ENCODE measurements at regions not wholly inside any gene's neighbourhood (a gene's known extent, or its start where the extent isn't known, plus 50 kb on each side); places are given as distances from the start of the nearest gene placed in this dataset.

DNA sequence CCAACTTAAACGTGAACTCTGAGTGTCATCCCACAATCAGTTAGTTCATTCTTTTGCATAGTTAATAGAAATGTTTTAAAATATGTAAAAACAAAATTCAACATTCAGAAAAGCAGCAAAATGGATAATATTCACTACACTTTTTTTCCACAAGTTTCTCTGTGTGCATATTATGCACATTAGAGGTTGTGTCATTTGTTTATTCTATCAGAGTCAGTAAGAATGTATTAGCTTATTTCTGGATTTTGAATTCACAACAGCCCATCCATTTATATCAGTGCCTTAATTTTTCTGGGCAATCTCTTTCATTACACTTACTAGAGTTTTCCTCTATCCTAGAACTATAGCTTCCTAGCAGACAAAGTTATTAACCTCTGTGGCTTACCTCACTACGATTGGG lies 432.7 kb upstream of the SEMA3A start:
- Histone ChIP-seq H3K36me3 (ENCODE audit: low read depth, missing control alignments) (no peaks in the 10 kb centered on the region), H3K4me1 (no peaks in the 10 kb centered on the region), H3K9me3 (no peaks in the 10 kb centered on the region), H3K4me3 (no peak overlapping the region), H3K27me3 (no peaks in the 10 kb centered on the region), H3K27ac (no peak overlapping the region)
- TF ChIP-seq, protein P1, sequence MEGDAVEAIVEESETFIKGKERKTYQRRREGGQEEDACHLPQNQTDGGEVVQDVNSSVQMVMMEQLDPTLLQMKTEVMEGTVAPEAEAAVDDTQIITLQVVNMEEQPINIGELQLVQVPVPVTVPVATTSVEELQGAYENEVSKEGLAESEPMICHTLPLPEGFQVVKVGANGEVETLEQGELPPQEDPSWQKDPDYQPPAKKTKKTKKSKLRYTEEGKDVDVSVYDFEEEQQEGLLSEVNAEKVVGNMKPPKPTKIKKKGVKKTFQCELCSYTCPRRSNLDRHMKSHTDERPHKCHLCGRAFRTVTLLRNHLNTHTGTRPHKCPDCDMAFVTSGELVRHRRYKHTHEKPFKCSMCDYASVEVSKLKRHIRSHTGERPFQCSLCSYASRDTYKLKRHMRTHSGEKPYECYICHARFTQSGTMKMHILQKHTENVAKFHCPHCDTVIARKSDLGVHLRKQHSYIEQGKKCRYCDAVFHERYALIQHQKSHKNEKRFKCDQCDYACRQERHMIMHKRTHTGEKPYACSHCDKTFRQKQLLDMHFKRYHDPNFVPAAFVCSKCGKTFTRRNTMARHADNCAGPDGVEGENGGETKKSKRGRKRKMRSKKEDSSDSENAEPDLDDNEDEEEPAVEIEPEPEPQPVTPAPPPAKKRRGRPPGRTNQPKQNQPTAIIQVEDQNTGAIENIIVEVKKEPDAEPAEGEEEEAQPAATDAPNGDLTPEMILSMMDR (IDR thresholded peaks at IDR 0.05): no peak
- no peak for TF ChIP-seq POLR2A (IDR thresholded peaks at IDR 0.05)
- WGBS, 2 donors: 57 to 90% methylated on average over 2 of the region's 2 CpGs
- intact Hi-C loops (cut with DNase I; ENCODE audit: low total_unique reads): no loop called here
- no peak for DNase-seq

DNA sequence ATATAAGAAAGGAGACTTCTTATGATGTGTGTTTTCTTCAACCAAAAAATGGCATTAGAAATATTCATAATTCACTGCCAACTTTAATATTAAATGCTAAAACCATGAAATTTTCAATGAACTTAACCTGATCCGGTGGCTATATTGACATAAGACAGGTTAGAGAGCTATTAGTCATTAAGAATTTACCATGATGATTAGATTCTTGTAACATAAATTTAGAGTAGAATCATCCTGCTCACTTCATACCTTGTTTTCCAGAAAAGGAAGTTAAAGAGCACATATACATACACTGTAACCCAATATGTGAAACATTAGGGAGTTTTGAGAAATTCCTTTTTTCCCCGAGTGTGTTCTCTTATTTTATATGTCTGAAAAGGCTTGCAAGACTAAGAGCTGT lies 430.3 kb upstream of the SEMA3A start:
- Histone ChIP-seq H3K4me1 (no peaks in the 10 kb centered on the region), H3K36me3 (ENCODE audit: low read depth, missing control alignments) (no peaks in the 10 kb centered on the region), H3K27ac (no peak overlapping the region), H3K9me3 (no peaks in the 10 kb centered on the region), H3K4me3 (no peak overlapping the region), H3K27me3 (no peaks in the 10 kb centered on the region)
- WGBS, 2 donors: 88 to 93% methylated on average over 2 of the region's 2 CpGs
- no peak for DNase-seq
- TF ChIP-seq, protein P1 (IDR thresholded peaks at IDR 0.05): no peak
- TF ChIP-seq POLR2A (IDR thresholded peaks at IDR 0.05): no peak
- intact Hi-C loops (cut with DNase I; ENCODE audit: low total_unique reads): no loop called here

DNA sequence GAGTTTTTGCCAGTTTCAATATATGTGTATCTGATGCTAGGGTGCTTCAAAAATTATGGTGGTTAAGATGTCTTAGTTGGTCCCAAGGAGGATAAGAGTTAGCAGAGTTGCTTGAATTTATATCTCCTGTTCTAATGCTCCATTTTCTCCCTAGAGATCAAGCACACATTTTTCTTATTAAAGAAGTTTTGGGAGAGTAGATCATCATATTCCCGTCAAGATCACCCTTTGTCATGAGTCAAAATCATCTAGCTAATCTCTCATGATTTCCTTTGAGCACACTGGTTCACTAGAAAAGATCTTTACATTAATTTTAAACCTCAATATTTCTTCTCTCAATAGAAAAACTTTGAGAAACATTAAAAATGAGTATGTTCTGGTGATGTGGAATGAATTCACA lies 429.9 kb upstream of the SEMA3A start:
- Histone ChIP-seq H3K27me3 (no peaks in the 10 kb centered on the region), H3K36me3 (ENCODE audit: low read depth, missing control alignments) (no peaks in the 10 kb centered on the region), H3K9me3 (no peaks in the 10 kb centered on the region), H3K4me3 (no peak overlapping the region), H3K4me1 (no peaks in the 10 kb centered on the region), H3K27ac (no peak overlapping the region)
- no peak for TF ChIP-seq POLR2A (IDR thresholded peaks at IDR 0.05)
- TF ChIP-seq, protein P1 (IDR thresholded peaks at IDR 0.05): no peak
- DNase-seq: no peak
- 68 to 89% methylated on average over 1 of the region's 1 CpG for WGBS, 2 donors
- intact Hi-C loops (cut with DNase I; ENCODE audit: low total_unique reads): no loop called here

DNA sequence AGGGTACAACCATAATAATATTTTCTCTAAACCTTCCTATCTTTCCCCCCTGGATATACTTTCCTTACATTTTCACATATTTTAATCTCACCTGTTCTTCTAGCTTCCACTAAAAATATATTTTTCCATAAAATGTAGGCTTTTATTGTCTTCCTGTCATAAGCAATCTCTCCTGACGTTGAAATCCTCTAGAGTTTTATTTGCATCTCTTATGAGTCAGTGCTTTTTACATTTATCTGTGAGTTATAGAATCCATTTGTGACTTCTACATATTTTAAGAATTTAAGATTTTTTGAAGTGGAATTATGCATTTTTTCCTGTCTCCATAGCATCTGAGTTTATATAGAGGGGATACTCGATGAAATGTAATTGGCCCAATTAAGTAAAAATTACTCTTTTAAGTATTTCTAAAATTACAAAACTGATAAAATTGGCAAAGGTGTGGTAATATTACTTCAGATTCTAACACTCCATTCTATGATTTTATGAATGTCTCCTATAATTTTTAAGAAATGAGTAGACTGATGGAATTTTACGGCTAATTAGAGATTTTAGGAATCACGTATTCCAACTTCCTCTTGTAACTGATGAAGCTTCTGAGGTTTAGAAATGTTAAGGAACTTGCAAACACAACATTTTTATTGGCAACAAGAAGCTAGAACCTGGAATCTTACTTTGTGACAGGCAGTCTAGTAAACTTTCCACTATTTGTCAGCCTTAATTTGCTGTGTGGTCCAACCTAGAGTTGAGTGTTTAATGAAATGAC lies 422.9 kb upstream of the SEMA3A start:
- no peak overlapping the region for H3K27ac ChIP-seq
- H3K9me3 ChIP-seq: no peaks in the 10 kb centered on the region
- H3K36me3 ChIP-seq (ENCODE audit: low read depth, missing control alignments): no peaks in the 10 kb centered on the region
- H3K4me1 ChIP-seq: no peaks in the 10 kb centered on the region
- H3K4me3 ChIP-seq: no peak overlapping the region
- intact Hi-C loops (cut with DNase I; ENCODE audit: low total_unique reads): no loop called here
- no peaks in the 10 kb centered on the region for H3K27me3 ChIP-seq
- TF ChIP-seq POLR2A (IDR thresholded peaks at IDR 0.05): no peak
- TF ChIP-seq, protein P1 (IDR thresholded peaks at IDR 0.05): no peak
- DNase-seq: no peak
- 87% methylated on average over 4 of the region's 4 CpGs for WGBS, 2 donors
